ENCODE measurements at regions not wholly inside any gene's neighbourhood (a gene's known extent, or its start where the extent isn't known, plus 50 kb on each side); places are given as distances from the start of the nearest gene placed in this dataset.
"Not testable (repeated sequence)": the region's sequence is repeated elsewhere in the genome, so short reads cannot be mapped to it uniquely, and the experiment has no call there.

DNA sequence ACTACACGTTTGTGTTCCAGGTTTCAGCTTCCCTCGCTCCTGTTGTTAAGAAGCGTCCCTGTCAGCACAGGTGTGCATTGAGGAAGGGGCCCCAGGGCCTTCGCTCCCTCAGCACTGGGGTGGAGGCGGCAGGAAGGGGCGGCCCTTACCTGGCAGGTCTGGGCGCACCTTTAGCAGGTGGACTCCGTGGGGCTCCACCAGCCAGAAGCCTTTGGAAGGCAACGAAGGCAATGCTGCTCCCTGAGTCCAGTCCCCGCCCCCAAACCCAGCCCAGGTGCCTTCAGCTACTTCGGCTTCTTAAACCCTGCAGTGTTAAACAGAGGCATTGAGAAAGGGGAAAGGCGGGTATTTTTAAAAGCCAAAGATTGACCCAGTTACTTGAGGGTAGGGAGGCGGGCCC is 4398.8 kb upstream of the TPTE start:
- TF ChIP-seq SIN3A (conservative IDR thresholded peaks at IDR 0.05 in 1 of 2, IDR thresholded peaks at IDR 0.05 in 1 of 2; ENCODE audit: low read depth in 1 of 2, low read length in 2 of 2); POLR2A (IDR thresholded peaks at IDR 0.05; ENCODE audit: control extremely low read depth in 1 of 2, low read depth in 2 of 2, low read length in 2 of 2): not testable (repeated sequence)
- TF ChIP-seq, protein P1, sequence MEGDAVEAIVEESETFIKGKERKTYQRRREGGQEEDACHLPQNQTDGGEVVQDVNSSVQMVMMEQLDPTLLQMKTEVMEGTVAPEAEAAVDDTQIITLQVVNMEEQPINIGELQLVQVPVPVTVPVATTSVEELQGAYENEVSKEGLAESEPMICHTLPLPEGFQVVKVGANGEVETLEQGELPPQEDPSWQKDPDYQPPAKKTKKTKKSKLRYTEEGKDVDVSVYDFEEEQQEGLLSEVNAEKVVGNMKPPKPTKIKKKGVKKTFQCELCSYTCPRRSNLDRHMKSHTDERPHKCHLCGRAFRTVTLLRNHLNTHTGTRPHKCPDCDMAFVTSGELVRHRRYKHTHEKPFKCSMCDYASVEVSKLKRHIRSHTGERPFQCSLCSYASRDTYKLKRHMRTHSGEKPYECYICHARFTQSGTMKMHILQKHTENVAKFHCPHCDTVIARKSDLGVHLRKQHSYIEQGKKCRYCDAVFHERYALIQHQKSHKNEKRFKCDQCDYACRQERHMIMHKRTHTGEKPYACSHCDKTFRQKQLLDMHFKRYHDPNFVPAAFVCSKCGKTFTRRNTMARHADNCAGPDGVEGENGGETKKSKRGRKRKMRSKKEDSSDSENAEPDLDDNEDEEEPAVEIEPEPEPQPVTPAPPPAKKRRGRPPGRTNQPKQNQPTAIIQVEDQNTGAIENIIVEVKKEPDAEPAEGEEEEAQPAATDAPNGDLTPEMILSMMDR (IDR thresholded peaks at IDR 0.05; ENCODE audit: control extremely low read depth in 1 of 3, insufficient read depth in 1 of 3, low read depth in 1 of 3, low read length in 3 of 3), result not testable (repeated sequence)

Measured in H1 (cell line).